SU-DHL-6 (cell line): ENCODE measurements at regions not wholly inside any gene's neighbourhood (a gene's known extent, or its start where the extent isn't known, plus 50 kb on each side); places are given as distances from the start of the nearest gene placed in this dataset.

Experiments
- H2AFZ ChIP-seq: fragments of 200-600 bp; sonication (generic); 2 replicates; pipeline ENCODE4 v1.6.1; 2014; ENCODE audit warnings: low read depth, mild to moderate bottlenecking, moderate library complexity, mixed read lengths, antibody characterized with exemption, low read length; ENCODE audit not compliant: severe bottlenecking
- H3F3A ChIP-seq: fragments of 200-600 bp; shearing (Covaris generic); 2 replicates; pipeline ENCODE4 v1.6.0; 2016; ENCODE audit warnings: antibody characterized with exemption, mild to moderate bottlenecking; ENCODE audit not compliant: insufficient read depth
- H3K27ac ChIP-seq: fragments of 200-600 bp; sonication (generic); 2 replicates; pipeline ENCODE4 v1.5.1; 2016; ENCODE audit warnings: low read depth, mild to moderate bottlenecking, low read length, moderate library complexity, mixed read lengths
- H3K27me3 ChIP-seq: fragments of 200-600 bp; sonication (generic), shearing (Covaris generic); 2 replicates; pipeline ENCODE4 v1.6.0; 2014; ENCODE audit warnings: mild to moderate bottlenecking, low read length
- H3K36me3 ChIP-seq: fragments of 200-600 bp; sonication (generic); 2 replicates; pipeline ENCODE4 v1.6.1; 2014; ENCODE audit warnings: mild to moderate bottlenecking, low read length, mixed read lengths
- H3K4me2 ChIP-seq: fragments of 300-600, 200-600 bp; shearing (Covaris generic), sonication (generic); 2 replicates; pipeline ENCODE4 v1.6.0; 2014; ENCODE audit warnings: low read length, low read depth, mild to moderate bottlenecking; ENCODE audit not compliant: poor library complexity, severe bottlenecking
- H3K4me3 ChIP-seq: fragments of 200-600 bp; sonication (generic); 2 replicates; pipeline ENCODE4 v1.5.1; 2014; ENCODE audit warnings: antibody characterized with exemption, low read length, mild to moderate bottlenecking, mixed read lengths; ENCODE audit not compliant: insufficient read depth, poor library complexity, severe bottlenecking
- H3K79me2 ChIP-seq: fragments of 200-600 bp; sonication (generic); 2 replicates; pipeline ENCODE4 v1.6.1; 2014; ENCODE audit warnings: mild to moderate bottlenecking, low read length, moderate library complexity; ENCODE audit not compliant: insufficient read depth
- H3K9ac ChIP-seq: fragments of 200-600 bp; sonication (generic); 2 replicates; pipeline ENCODE4 v1.7.0; 2014; ENCODE audit warnings: mild to moderate bottlenecking, low read length
- H3K9me2 ChIP-seq: fragments of 200-600 bp; sonication (generic); replicated peaks from 2 replicates; pipeline ENCODE4 v1.6.1; 2014; ENCODE audit warnings: low read length; ENCODE audit not compliant: insufficient read depth
- H3K9me3 ChIP-seq: fragments of 200-600 bp; sonication (generic); 2 replicates; pipeline ENCODE4 v1.6.1; 2014; ENCODE audit warnings: low read length, mixed read lengths; ENCODE audit not compliant: insufficient read depth
- H4K20me1 ChIP-seq: fragments of 200-600 bp; sonication (generic); 2 replicates; pipeline ENCODE4 v1.6.1; 2014; ENCODE audit warnings: low read depth, mild to moderate bottlenecking, antibody characterized with exemption, low read length, moderate library complexity, mixed read lengths
- CTCF ChIP-seq: fragments of 200-600 bp; sonication (generic); IDR thresholded peaks from one replicate; pipeline ENCODE4 v1.5.1; 2017; ENCODE audit warnings: antibody characterized with exemption, mild to moderate bottlenecking, low read length, moderate library complexity; ENCODE audit not compliant: insufficient read depth, poor library complexity, severe bottlenecking
- EZH2phosphoT487 ChIP-seq: fragments of 200-600 bp; sonication (generic), shearing (Covaris generic); conservative IDR thresholded peaks from 2 replicates; pipeline ENCODE4 v1.6.1; 2018; ENCODE audit warnings: mild to moderate bottlenecking, antibody characterized with exemption, low read length, moderate library complexity, mixed read lengths

GRCh38 chr6:148164645-148165044 lies 178.0 kb upstream of the SASH1 start:
- Histone ChIP-seq H3K27ac (no peak overlapping the region), H3K4me3 (no peak overlapping the region), H3K4me2 (no peak overlapping the region), H3K9me2 (no peaks in the 10 kb centered on the region), H3F3A (no peaks in the 10 kb centered on the region), H2AFZ (no peak overlapping the region), H3K9me3 (no peaks in the 10 kb centered on the region), H3K36me3 (no peaks in the 10 kb centered on the region), H3K27me3 (no peaks in the 10 kb centered on the region), H3K79me2 (no peaks in the 10 kb centered on the region), H4K20me1 (no peaks in the 10 kb centered on the region), H3K9ac (no peak overlapping the region)
- no peak for TF ChIP-seq EZH2phosphoT487
- no peak for TF ChIP-seq CTCF

- Histone ChIP-seq H3K27ac (no peak overlapping the region), H2AFZ (no peak overlapping the region), H4K20me1 (no peaks in the 10 kb centered on the region), H3K9ac (no peak overlapping the region), H3K36me3 (no peaks in the 10 kb centered on the region), H3K9me2 (no peaks in the 10 kb centered on the region), H3K79me2 (no peaks in the 10 kb centered on the region), H3K27me3 (no peaks in the 10 kb centered on the region), H3K4me2 (no peak overlapping the region), H3K9me3 (no peaks in the 10 kb centered on the region), H3K4me3 (no peak overlapping the region), H3F3A (no peaks in the 10 kb centered on the region)
- TF ChIP-seq EZH2phosphoT487 (no peak), CTCF (peak; percentile 52)
Measured at GRCh38 chr6:148166339-148166968, 176.2 kb upstream of the SASH1 start.

- TF ChIP-seq EZH2phosphoT487, result no peak
- TF ChIP-seq CTCF, result no peak
- Histone ChIP-seq H3K9me3 (no peaks in the 10 kb centered on the region), H3F3A (no peaks in the 10 kb centered on the region), H3K9me2 (no peaks in the 10 kb centered on the region), H3K36me3 (no peaks in the 10 kb centered on the region), H3K27me3 (no peaks in the 10 kb centered on the region), H3K9ac (no peak overlapping the region), H3K4me2 (no peak overlapping the region), H4K20me1 (no peaks in the 10 kb centered on the region), H3K79me2 (no peaks in the 10 kb centered on the region), H2AFZ (no peak overlapping the region), H3K4me3 (no peak overlapping the region), H3K27ac (no peak overlapping the region)
Measured at GRCh38 chr6:148169706-148170105, 172.9 kb upstream of the SASH1 start.
